ENCODE measurements at regions not wholly inside any gene's neighbourhood (a gene's known extent, or its start where the extent isn't known, plus 50 kb on each side); places are given as distances from the start of the nearest gene placed in this dataset.

- DNase-seq = no peak
- Mint-ChIP-seq H3K36me3 (no peaks in the 10 kb centered on the region), H3K9me3 (peaks cover 0 to 7% (median 0%) of the 10 kb centered on the region in 7 donors), H3K27ac (no peak overlapping the region), H3K27me3 (ENCODE audit: low read depth in 3 of 3) (no peaks in the 10 kb centered on the region), H3K4me3 (no peak overlapping the region), H3K4me1 (no peaks in the 10 kb centered on the region)
- no peaks in the 10 kb centered on the region for H3K79me2 ChIP-seq (ENCODE audit: insufficient read depth, low read length)
- H3K27me3 ChIP-seq (ENCODE audit: control insufficient read depth in 2 of 2, insufficient read depth in 2 of 2, low read length in 2 of 2) = no peaks in the 10 kb centered on the region
- H4K20me1 ChIP-seq (ENCODE audit: insufficient read depth, low read length) = no peaks in the 10 kb centered on the region
- H3K27ac ChIP-seq (ENCODE audit: low read depth in 1 of 2, low read length in 2 of 2) = no peak overlapping the region
- no peaks in the 10 kb centered on the region for H3K9me3 ChIP-seq (replicated peaks in 1 of 2; ENCODE audit: control insufficient read depth in 1 of 2, insufficient read depth in 1 of 2, low read length in 2 of 2)
- H2AFZ ChIP-seq (ENCODE audit: insufficient read depth, low read depth, low read length, poor library complexity, severe bottlenecking) = no peak overlapping the region
- H3K9ac ChIP-seq (ENCODE audit: insufficient read depth, low read length, poor library complexity, severe bottlenecking) = no peak overlapping the region
- intact Hi-C loops (cut with micrococcal nuclease) = no loop called here
- TF ChIP-seq CTCF (IDR thresholded peaks at IDR 0.05) = no peak
- no peak overlapping the region for H3K4me3 ChIP-seq (replicated peaks in 1 of 3; ENCODE audit: low read depth in 2 of 3, low read length in 3 of 3)
- no peaks in the 10 kb centered on the region for H3K36me3 ChIP-seq (replicated peaks in 1 of 2; ENCODE audit: control insufficient read depth in 1 of 2, insufficient read depth in 2 of 2, low read length in 2 of 2)
- H3K4me1 ChIP-seq (ENCODE audit: control insufficient read depth in 1 of 2, insufficient read depth in 2 of 2, low read length in 2 of 2) = no peaks in the 10 kb centered on the region
- 91% methylated on average over 1 of the region's 4 CpGs for WGBS (ENCODE audit: insufficient coverage)
- H3K4me2 ChIP-seq (replicated peaks; ENCODE audit: extremely low read depth, low read length, poor library complexity, severe bottlenecking) = no peak overlapping the region
These were observed 534.7 kb downstream of the RPS29 start for GRCh38 chr14:49051328-49052060.

- 86% methylated on average over 1 of the region's 2 CpGs for WGBS (ENCODE audit: insufficient coverage)
- H3K79me2 ChIP-seq (ENCODE audit: insufficient read depth, low read length) = no peaks in the 10 kb centered on the region
- no peaks in the 10 kb centered on the region for H3K4me1 ChIP-seq (ENCODE audit: control insufficient read depth in 1 of 2, insufficient read depth in 2 of 2, low read length in 2 of 2)
- no peak overlapping the region for H3K4me3 Mint-ChIP-seq
- H2AFZ ChIP-seq (ENCODE audit: insufficient read depth, low read depth, low read length, poor library complexity, severe bottlenecking) = no peak overlapping the region
- H3K9me3 Mint-ChIP-seq = peaks cover 0 to 7% (median 0%) of the 10 kb centered on the region in 7 donors
- no peaks in the 10 kb centered on the region for H3K4me1 Mint-ChIP-seq
- H3K4me2 ChIP-seq (replicated peaks; ENCODE audit: extremely low read depth, low read length, poor library complexity, severe bottlenecking) = no peak overlapping the region
- intact Hi-C loops (cut with micrococcal nuclease) = no loop called here
- no peaks in the 10 kb centered on the region for H3K27me3 ChIP-seq (ENCODE audit: control insufficient read depth in 2 of 2, insufficient read depth in 2 of 2, low read length in 2 of 2)
- TF ChIP-seq CTCF (IDR thresholded peaks at IDR 0.05) = no peak
- H4K20me1 ChIP-seq (ENCODE audit: insufficient read depth, low read length) = no peaks in the 10 kb centered on the region
- no peaks in the 10 kb centered on the region for H3K9me3 ChIP-seq (replicated peaks in 1 of 2; ENCODE audit: control insufficient read depth in 1 of 2, insufficient read depth in 1 of 2, low read length in 2 of 2)
- H3K36me3 Mint-ChIP-seq = no peaks in the 10 kb centered on the region
- no peak for DNase-seq
- H3K4me3 ChIP-seq (replicated peaks in 1 of 3; ENCODE audit: low read depth in 2 of 3, low read length in 3 of 3) = no peak overlapping the region
- no peak overlapping the region for H3K9ac ChIP-seq (ENCODE audit: insufficient read depth, low read length, poor library complexity, severe bottlenecking)
- no peak overlapping the region for H3K27ac ChIP-seq (ENCODE audit: low read depth in 1 of 2, low read length in 2 of 2)
- H3K27ac Mint-ChIP-seq = no peak overlapping the region
- no peaks in the 10 kb centered on the region for H3K36me3 ChIP-seq (replicated peaks in 1 of 2; ENCODE audit: control insufficient read depth in 1 of 2, insufficient read depth in 2 of 2, low read length in 2 of 2)
- no peaks in the 10 kb centered on the region for H3K27me3 Mint-ChIP-seq (ENCODE audit: low read depth in 3 of 3)
These were observed 535.4 kb downstream of the RPS29 start for GRCh38 chr14:49050822-49051221.
